Osteocyte (in vitro differentiated cells): ENCODE measurements at regions not wholly inside any gene's neighbourhood (a gene's known extent, or its start where the extent isn't known, plus 50 kb on each side); places are given as distances from the start of the nearest gene placed in this dataset.

Experiments used
- DNase-seq: peaks from one replicate; pipeline ENCODE4 v3.0.0; 2021; ENCODE audit warnings: mixed read lengths; ENCODE audit not compliant: unreplicated experiment; ENCODE audit errors: extremely low spot score
- H3K27ac Mint-ChIP-seq: one replicate; pipeline ENCODE4 v1.8.0; 2021; ENCODE audit warnings: mild to moderate bottlenecking, mixed read lengths; ENCODE audit not compliant: unreplicated experiment
- H3K27me3 Mint-ChIP-seq: one replicate; pipeline ENCODE4 v1.8.0; 2021; ENCODE audit warnings: mixed read lengths; ENCODE audit not compliant: unreplicated experiment
- H3K36me3 Mint-ChIP-seq: one replicate; pipeline ENCODE4 v1.8.0; 2021; ENCODE audit warnings: mixed read lengths; ENCODE audit not compliant: unreplicated experiment
- H3K4me1 Mint-ChIP-seq: one replicate; pipeline ENCODE4 v1.8.0; 2021; ENCODE audit warnings: mixed read lengths; ENCODE audit not compliant: unreplicated experiment
- H3K4me3 Mint-ChIP-seq: one replicate; pipeline ENCODE4 v1.8.0; 2021; ENCODE audit warnings: mild to moderate bottlenecking, moderate library complexity, mixed read lengths; ENCODE audit not compliant: unreplicated experiment
- H3K9me3 Mint-ChIP-seq: one replicate; pipeline ENCODE4 v1.8.0; 2021; ENCODE audit warnings: mixed read lengths; ENCODE audit not compliant: unreplicated experiment
- TF ChIP-seq, protein P1 (sequence below): fragments of 200-600 bp; sonication (generic); IDR thresholded peaks from 2 replicates; pipeline ENCODE4 v1.5.0; 2021; ENCODE audit warnings: antibody characterized with exemption, mild to moderate bottlenecking, moderate library complexity

DNA sequence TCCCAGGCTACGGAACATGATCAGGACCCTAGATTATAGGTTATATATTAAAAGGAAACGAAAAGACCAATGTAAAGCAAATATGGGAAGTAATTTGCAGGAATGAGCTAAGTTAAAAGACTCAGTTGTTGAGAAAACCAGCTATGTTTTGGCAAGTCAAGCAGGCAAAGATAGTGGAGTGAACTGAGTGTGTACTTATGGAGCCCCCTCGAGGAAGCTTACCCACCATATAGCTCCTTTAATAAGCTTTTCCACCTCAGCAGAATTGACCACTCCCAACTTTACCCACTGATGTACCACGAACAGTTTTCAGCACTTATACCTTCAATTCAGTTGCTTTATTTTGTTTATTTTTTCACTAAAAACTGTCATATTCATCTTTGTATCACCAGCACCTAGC, 57.3 kb upstream of the PJA2 start:
- Mint-ChIP-seq H3K9me3 (no peaks in the 10 kb centered on the region), H3K36me3 (no peaks in the 10 kb centered on the region), H3K4me3 (no peak overlapping the region), H3K4me1 (peaks cover 6% of the 10 kb centered on the region), H3K27ac (no peak overlapping the region), H3K27me3 (peaks cover 13% of the 10 kb centered on the region)
- no peak for DNase-seq
- TF ChIP-seq, protein P1, sequence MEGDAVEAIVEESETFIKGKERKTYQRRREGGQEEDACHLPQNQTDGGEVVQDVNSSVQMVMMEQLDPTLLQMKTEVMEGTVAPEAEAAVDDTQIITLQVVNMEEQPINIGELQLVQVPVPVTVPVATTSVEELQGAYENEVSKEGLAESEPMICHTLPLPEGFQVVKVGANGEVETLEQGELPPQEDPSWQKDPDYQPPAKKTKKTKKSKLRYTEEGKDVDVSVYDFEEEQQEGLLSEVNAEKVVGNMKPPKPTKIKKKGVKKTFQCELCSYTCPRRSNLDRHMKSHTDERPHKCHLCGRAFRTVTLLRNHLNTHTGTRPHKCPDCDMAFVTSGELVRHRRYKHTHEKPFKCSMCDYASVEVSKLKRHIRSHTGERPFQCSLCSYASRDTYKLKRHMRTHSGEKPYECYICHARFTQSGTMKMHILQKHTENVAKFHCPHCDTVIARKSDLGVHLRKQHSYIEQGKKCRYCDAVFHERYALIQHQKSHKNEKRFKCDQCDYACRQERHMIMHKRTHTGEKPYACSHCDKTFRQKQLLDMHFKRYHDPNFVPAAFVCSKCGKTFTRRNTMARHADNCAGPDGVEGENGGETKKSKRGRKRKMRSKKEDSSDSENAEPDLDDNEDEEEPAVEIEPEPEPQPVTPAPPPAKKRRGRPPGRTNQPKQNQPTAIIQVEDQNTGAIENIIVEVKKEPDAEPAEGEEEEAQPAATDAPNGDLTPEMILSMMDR, result no peak
